ENCODE measurements at regions not wholly inside any gene's neighbourhood (a gene's known extent, or its start where the extent isn't known, plus 50 kb on each side); places are given as distances from the start of the nearest gene placed in this dataset.

GRCh38 chr13:57424379-57424778 lies 207.2 kb upstream of the PCDH17 start:
- H3K4me3 Mint-ChIP-seq = no peak overlapping the region
- H3K4me2 ChIP-seq (replicated peaks; ENCODE audit: low read depth, low read length, poor library complexity, severe bottlenecking) = no peak overlapping the region
- H3K4me1 ChIP-seq (ENCODE audit: control insufficient read depth in 2 of 2, insufficient read depth in 2 of 2, low read length in 2 of 2) = no peaks in the 10 kb centered on the region
- H3K4me1 Mint-ChIP-seq = no peaks in the 10 kb centered on the region
- no peak overlapping the region for H2AFZ ChIP-seq (ENCODE audit: insufficient read depth, low read depth, low read length, poor library complexity, severe bottlenecking)
- POLR2A ChIA-PET = no interaction called here
- no peaks in the 10 kb centered on the region for H3K27me3 Mint-ChIP-seq
- H3K9ac ChIP-seq (ENCODE audit: low read length) = no peak overlapping the region
- DNase-seq (no peak), ATAC-seq (ENCODE audit: low read depth) (no peak)
- no peak overlapping the region for H3K27ac Mint-ChIP-seq
- peaks cover 0 to 5% (median 0%) of the 10 kb centered on the region in 3 donors for H3K9me3 ChIP-seq (ENCODE audit: control extremely low read depth in 1 of 3, control insufficient read depth in 2 of 3, insufficient read depth in 1 of 3, low read length in 2 of 3)
- intact Hi-C loops (cut with micrococcal nuclease) = no loop called here
- CTCF ChIA-PET = no interaction called here
- H3K4me3 ChIP-seq (ENCODE audit: control extremely low read depth in 1 of 5, extremely low read depth in 1 of 5, insufficient read depth in 1 of 5, low read depth in 2 of 5, low read length in 4 of 5) = no peak overlapping the region
- H3K36me3 ChIP-seq (replicated peaks in 1 of 2; ENCODE audit: control extremely low read depth in 1 of 2, control insufficient read depth in 1 of 2, extremely low read depth in 1 of 2, insufficient read depth in 2 of 2, low read length in 1 of 2) = no peaks in the 10 kb centered on the region
- TF ChIP-seq, protein P1, sequence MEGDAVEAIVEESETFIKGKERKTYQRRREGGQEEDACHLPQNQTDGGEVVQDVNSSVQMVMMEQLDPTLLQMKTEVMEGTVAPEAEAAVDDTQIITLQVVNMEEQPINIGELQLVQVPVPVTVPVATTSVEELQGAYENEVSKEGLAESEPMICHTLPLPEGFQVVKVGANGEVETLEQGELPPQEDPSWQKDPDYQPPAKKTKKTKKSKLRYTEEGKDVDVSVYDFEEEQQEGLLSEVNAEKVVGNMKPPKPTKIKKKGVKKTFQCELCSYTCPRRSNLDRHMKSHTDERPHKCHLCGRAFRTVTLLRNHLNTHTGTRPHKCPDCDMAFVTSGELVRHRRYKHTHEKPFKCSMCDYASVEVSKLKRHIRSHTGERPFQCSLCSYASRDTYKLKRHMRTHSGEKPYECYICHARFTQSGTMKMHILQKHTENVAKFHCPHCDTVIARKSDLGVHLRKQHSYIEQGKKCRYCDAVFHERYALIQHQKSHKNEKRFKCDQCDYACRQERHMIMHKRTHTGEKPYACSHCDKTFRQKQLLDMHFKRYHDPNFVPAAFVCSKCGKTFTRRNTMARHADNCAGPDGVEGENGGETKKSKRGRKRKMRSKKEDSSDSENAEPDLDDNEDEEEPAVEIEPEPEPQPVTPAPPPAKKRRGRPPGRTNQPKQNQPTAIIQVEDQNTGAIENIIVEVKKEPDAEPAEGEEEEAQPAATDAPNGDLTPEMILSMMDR (IDR thresholded peaks at IDR 0.05) = no peak
- no peak for TF ChIP-seq EZH2 (IDR thresholded peaks at IDR 0.05; ENCODE audit: borderline replicate concordance, insufficient read depth, low read depth, low read length, poor library complexity, severe bottlenecking)
- no peaks in the 10 kb centered on the region for H4K20me1 ChIP-seq (ENCODE audit: control insufficient read depth, insufficient read depth, low read length, poor library complexity, severe bottlenecking)
- H3K79me2 ChIP-seq (ENCODE audit: control insufficient read depth, insufficient read depth, low read length) = no peaks in the 10 kb centered on the region
- H3K27me3 ChIP-seq (replicated peaks in 1 of 4; ENCODE audit: control extremely low read depth in 1 of 4, control insufficient read depth in 3 of 4, insufficient read depth in 4 of 4, low read length in 3 of 4) = no peaks in the 10 kb centered on the region
- H3K9me3 Mint-ChIP-seq (ENCODE audit: insufficient read depth) = peaks cover 9% of the 10 kb centered on the region
- WGBS (ENCODE audit: insufficient coverage) = no CpG with 5 or more reads among the region's 1 CpG
- no peak overlapping the region for H3K27ac ChIP-seq (ENCODE audit: low read length in 2 of 2)

DNA sequence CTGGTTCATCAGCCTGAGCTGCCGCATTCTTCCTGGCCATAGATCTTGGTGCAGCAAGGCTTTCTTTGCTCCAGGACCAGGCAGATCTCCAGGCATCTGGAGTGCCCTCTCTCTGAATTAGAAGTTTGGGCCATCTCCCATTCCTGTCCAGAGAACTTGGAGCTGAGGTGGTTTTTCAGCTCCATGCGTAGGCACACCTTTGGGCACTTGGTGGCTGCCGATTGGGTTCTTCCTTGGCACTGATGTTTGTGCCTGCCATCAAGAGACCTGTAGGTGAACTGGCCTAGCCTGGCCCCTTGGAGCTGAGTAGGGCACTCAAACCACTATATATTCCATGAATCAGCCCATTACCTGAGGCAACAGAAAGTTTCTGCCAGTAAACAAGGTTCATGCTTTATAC lies 206.0 kb upstream of the PCDH17 start:
- Histone ChIP-seq H3K27me3 (replicated peaks in 1 of 4; ENCODE audit: control extremely low read depth in 1 of 4, control insufficient read depth in 3 of 4, insufficient read depth in 4 of 4, low read length in 3 of 4) (no peaks in the 10 kb centered on the region), H3K9ac (ENCODE audit: low read length) (no peak overlapping the region), H3K4me2 (replicated peaks; ENCODE audit: low read depth, low read length, poor library complexity, severe bottlenecking) (no peak overlapping the region), H3K9me3 (ENCODE audit: control extremely low read depth in 1 of 3, control insufficient read depth in 2 of 3, insufficient read depth in 1 of 3, low read length in 2 of 3) (peaks cover 0 to 5% (median 0%) of the 10 kb centered on the region in 3 donors), H3K4me3 (ENCODE audit: control extremely low read depth in 1 of 5, extremely low read depth in 1 of 5, insufficient read depth in 1 of 5, low read depth in 2 of 5, low read length in 4 of 5) (no peak overlapping the region), H3K79me2 (ENCODE audit: control insufficient read depth, insufficient read depth, low read length) (no peaks in the 10 kb centered on the region), H2AFZ (ENCODE audit: insufficient read depth, low read depth, low read length, poor library complexity, severe bottlenecking) (no peak overlapping the region), H4K20me1 (ENCODE audit: control insufficient read depth, insufficient read depth, low read length, poor library complexity, severe bottlenecking) (no peaks in the 10 kb centered on the region), H3K27ac (ENCODE audit: low read length in 2 of 2) (no peak overlapping the region), H3K4me1 (ENCODE audit: control insufficient read depth in 2 of 2, insufficient read depth in 2 of 2, low read length in 2 of 2) (no peaks in the 10 kb centered on the region), H3K36me3 (replicated peaks in 1 of 2; ENCODE audit: control extremely low read depth in 1 of 2, control insufficient read depth in 1 of 2, extremely low read depth in 1 of 2, insufficient read depth in 2 of 2, low read length in 1 of 2) (no peaks in the 10 kb centered on the region)
- DNase-seq = no peak
- Mint-ChIP-seq H3K27me3 (no peaks in the 10 kb centered on the region), H3K9me3 (ENCODE audit: insufficient read depth) (peaks cover 9% of the 10 kb centered on the region), H3K4me3 (no peak overlapping the region), H3K27ac (no peak overlapping the region), H3K4me1 (no peaks in the 10 kb centered on the region)
- WGBS (ENCODE audit: insufficient coverage) = 98% methylated on average over 3 of the region's 3 CpGs
- intact Hi-C loops (cut with micrococcal nuclease) = no loop called here
- ChIA-PET CTCF (no interaction called here), POLR2A (no interaction called here)
- TF ChIP-seq, protein P1 (IDR thresholded peaks at IDR 0.05) = no peak
- TF ChIP-seq EZH2 (IDR thresholded peaks at IDR 0.05; ENCODE audit: borderline replicate concordance, insufficient read depth, low read depth, low read length, poor library complexity, severe bottlenecking) = no peak
- no peak for ATAC-seq (ENCODE audit: low read depth)

Data from B cell (primary cell).